ENCODE measurements at regions not wholly inside any gene's neighbourhood (a gene's known extent, or its start where the extent isn't known, plus 50 kb on each side); places are given as distances from the start of the nearest gene placed in this dataset.

DNA sequence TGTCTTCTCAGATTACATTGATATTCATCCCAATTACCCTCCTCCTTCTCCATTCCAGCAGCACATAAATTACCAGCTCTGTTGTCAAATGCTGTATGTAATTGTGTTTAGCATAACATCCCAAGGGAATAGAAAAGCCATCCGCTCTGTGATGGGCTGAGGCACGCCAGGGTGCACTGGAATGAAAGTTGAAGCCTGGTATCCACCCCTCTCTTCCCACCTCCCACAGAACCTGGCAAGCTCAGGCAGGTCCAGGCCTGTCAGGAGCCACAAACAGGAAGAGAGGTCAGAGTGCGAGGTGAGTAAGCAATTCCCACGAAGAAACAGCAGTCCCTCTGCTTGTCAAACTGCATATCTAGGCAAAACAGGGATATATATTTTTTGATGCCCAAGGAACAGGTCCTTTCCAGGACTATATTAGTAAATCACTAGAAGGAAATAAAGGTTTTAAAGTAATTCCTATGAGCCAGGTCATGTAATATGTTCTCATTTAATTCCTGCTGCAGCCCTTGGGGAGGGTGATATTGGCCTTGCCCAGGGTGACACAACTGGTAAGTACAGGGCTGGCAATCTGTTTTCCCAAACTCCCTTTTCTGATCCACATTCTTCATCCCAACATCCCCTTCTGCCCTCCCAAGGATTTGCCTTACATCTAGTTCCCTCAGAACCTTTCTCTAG is 155.6 kb upstream of the GHITM start:
- no peaks in the 10 kb centered on the region for H3K9me3 ChIP-seq (ENCODE audit: control insufficient read depth in 1 of 2, insufficient read depth in 1 of 2, low read depth in 1 of 2, low read length in 2 of 2)
- H3K27ac ChIP-seq (ENCODE audit: low read depth, low read length) = peak overlapping the region; percentile 26
- H3K27me3 ChIP-seq (ENCODE audit: insufficient read depth, low read length) = no peaks in the 10 kb centered on the region
- H3K4me2 ChIP-seq (ENCODE audit: low read length) = peak overlapping the region; percentile 55
- BruUV-seq (replicated peaks) = no TSS peak
- DNase-seq (ENCODE audit: low read depth, low spot score) (peak; percentile 23), ATAC-seq (peak; percentile 89)
- no peaks in the 10 kb centered on the region for H3K9me2 ChIP-seq (ENCODE audit: insufficient read depth)
- intact Hi-C loops (cut with micrococcal nuclease) = no loop called here
- no peaks in the 10 kb centered on the region for H4K20me1 ChIP-seq (ENCODE audit: insufficient read depth)
- H3K4me3 ChIP-seq (replicated peaks in 1 of 2; ENCODE audit: low read depth in 1 of 2, low read length in 2 of 2) = no peak overlapping the region
- peak overlapping the region; percentile 60 for H2AFZ ChIP-seq (ENCODE audit: low read depth, low read length, poor library complexity, severe bottlenecking)
- no peaks in the 10 kb centered on the region for H3K36me3 ChIP-seq (ENCODE audit: control insufficient read depth in 1 of 2, insufficient read depth in 2 of 2, low read length in 2 of 2)
- ChIA-PET RAD21 (ENCODE audit: low non-redundant PET in 1 of 2, low total read pairs in 2 of 2, uncharacterized antibody in 2 of 2, unreplicated experiment in 2 of 2) (no interaction called here), POLR2A (no interaction called here), CTCF (interaction anchor here (1.2 kb wide), 1 partner anchor 9 kb away, joined by 3 read pairs; no protein-coding TSS in a partner anchor)
- no peak overlapping the region for H3K9ac ChIP-seq (ENCODE audit: low read length)
- H3K79me2 ChIP-seq (ENCODE audit: insufficient read depth, low read length) = no peaks in the 10 kb centered on the region
- H3K4me1 ChIP-seq (ENCODE audit: control insufficient read depth in 1 of 2, insufficient read depth in 2 of 2, low read length in 2 of 2) = peaks cover 13 to 18% of the 10 kb centered on the region in 2 experiments
- no peak for TF ChIP-seq SIN3A (IDR thresholded peaks at IDR 0.05; ENCODE audit: low read depth)
- TF ChIP-seq EGR1 (IDR thresholded peaks at IDR 0.05; ENCODE audit: low read depth) = no peak
- TF ChIP-seq, protein P1, sequence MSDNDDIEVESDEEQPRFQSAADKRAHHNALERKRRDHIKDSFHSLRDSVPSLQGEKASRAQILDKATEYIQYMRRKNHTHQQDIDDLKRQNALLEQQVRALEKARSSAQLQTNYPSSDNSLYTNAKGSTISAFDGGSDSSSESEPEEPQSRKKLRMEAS (IDR thresholded peaks at IDR 0.05) = peak; percentile 34; the same call in 1 of the 2 replicates
- TF ChIP-seq FOSL1 (IDR thresholded peaks at IDR 0.05; ENCODE audit: low read depth) = 0 out of 2 replicates have a peak, but pooled peaks have one; percentile 23
- no peak for TF ChIP-seq EZH2 (IDR thresholded peaks at IDR 0.05)
- no peak for TF ChIP-seq CEBPB (IDR thresholded peaks at IDR 0.05; ENCODE audit: low read depth)
- TF ChIP-seq ZNF274 (IDR thresholded peaks at IDR 0.05; ENCODE audit: low read depth, low read length) = no peak
- no peak for TF ChIP-seq YY1 (IDR thresholded peaks at IDR 0.05; ENCODE audit: extremely low read depth, insufficient replicate concordance, low read depth, low read length)
- TF ChIP-seq SRF (IDR thresholded peaks at IDR 0.05; ENCODE audit: low read depth) = no peak
- TF ChIP-seq CBX3 (IDR thresholded peaks at IDR 0.05; ENCODE audit: low read depth) = peak; percentile 41; the same call in 1 of the 2 replicates
- no peak for TF ChIP-seq ZFX (IDR thresholded peaks at IDR 0.05)
- TF ChIP-seq ELF1 (IDR thresholded peaks at IDR 0.05; ENCODE audit: borderline replicate concordance, low read depth) = no peak
- no peak for TF ChIP-seq POLR2A (IDR thresholded peaks at IDR 0.05; ENCODE audit: borderline replicate concordance, extremely low read depth, insufficient read depth, insufficient read length)
- no peak for TF ChIP-seq TCF7L2 (IDR thresholded peaks at IDR 0.05; ENCODE audit: borderline replicate concordance, extremely low read depth, insufficient read depth, insufficient read length)
- TF ChIP-seq JUND (IDR thresholded peaks at IDR 0.05) = peak; percentile 36; the same call in 1 of the 2 replicates
- no peak for TF ChIP-seq EZH2phosphoT487 (IDR thresholded peaks at IDR 0.05; ENCODE audit: borderline replicate concordance)
- TF ChIP-seq, protein P2, sequence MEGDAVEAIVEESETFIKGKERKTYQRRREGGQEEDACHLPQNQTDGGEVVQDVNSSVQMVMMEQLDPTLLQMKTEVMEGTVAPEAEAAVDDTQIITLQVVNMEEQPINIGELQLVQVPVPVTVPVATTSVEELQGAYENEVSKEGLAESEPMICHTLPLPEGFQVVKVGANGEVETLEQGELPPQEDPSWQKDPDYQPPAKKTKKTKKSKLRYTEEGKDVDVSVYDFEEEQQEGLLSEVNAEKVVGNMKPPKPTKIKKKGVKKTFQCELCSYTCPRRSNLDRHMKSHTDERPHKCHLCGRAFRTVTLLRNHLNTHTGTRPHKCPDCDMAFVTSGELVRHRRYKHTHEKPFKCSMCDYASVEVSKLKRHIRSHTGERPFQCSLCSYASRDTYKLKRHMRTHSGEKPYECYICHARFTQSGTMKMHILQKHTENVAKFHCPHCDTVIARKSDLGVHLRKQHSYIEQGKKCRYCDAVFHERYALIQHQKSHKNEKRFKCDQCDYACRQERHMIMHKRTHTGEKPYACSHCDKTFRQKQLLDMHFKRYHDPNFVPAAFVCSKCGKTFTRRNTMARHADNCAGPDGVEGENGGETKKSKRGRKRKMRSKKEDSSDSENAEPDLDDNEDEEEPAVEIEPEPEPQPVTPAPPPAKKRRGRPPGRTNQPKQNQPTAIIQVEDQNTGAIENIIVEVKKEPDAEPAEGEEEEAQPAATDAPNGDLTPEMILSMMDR (IDR thresholded peaks at IDR 0.05 in 2 of 3, conservative IDR thresholded peaks at IDR 0.05 in 1 of 3; ENCODE audit: borderline replicate concordance in 1 of 3, insufficient read depth in 1 of 3, low read depth in 2 of 3, low read length in 2 of 3) = no peak
- TF ChIP-seq, protein P3, sequence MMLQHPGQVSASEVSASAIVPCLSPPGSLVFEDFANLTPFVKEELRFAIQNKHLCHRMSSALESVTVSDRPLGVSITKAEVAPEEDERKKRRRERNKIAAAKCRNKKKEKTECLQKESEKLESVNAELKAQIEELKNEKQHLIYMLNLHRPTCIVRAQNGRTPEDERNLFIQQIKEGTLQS (IDR thresholded peaks at IDR 0.05) = no peak
- TF ChIP-seq, protein P4, sequence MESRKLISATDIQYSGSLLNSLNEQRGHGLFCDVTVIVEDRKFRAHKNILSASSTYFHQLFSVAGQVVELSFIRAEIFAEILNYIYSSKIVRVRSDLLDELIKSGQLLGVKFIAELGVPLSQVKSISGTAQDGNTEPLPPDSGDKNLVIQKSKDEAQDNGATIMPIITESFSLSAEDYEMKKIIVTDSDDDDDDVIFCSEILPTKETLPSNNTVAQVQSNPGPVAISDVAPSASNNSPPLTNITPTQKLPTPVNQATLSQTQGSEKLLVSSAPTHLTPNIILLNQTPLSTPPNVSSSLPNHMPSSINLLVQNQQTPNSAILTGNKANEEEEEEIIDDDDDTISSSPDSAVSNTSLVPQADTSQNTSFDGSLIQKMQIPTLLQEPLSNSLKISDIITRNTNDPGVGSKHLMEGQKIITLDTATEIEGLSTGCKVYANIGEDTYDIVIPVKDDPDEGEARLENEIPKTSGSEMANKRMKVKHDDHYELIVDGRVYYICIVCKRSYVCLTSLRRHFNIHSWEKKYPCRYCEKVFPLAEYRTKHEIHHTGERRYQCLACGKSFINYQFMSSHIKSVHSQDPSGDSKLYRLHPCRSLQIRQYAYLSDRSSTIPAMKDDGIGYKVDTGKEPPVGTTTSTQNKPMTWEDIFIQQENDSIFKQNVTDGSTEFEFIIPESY (IDR thresholded peaks at IDR 0.05; ENCODE audit: extremely low read depth, insufficient replicate concordance, low read length) = no peak
- TF ChIP-seq RAD21 (IDR thresholded peaks at IDR 0.05; ENCODE audit: low read depth) = no peak
- TF ChIP-seq SP1 (IDR thresholded peaks at IDR 0.05; ENCODE audit: low read depth) = peak; percentile 42; the same call in 1 of the 2 replicates

All from HCT116 (cell line).